Activated CD4-positive, CD25-positive, alpha-beta regulatory T cell treated with anti-CD3 and anti-CD28 coated beads, Interleukin-2, amount 50 U/mL, for 72 hours (primary cell): ENCODE measurements at regions not wholly inside any gene's neighbourhood (a gene's known extent, or its start where the extent isn't known, plus 50 kb on each side); places are given as distances from the start of the nearest gene placed in this dataset.
"Not testable (repeated sequence)": the region's sequence is repeated elsewhere in the genome, so short reads cannot be mapped to it uniquely, and the experiment has no call there.

Experiments
- DNase-seq: peaks from one replicate; pipeline ENCODE4 v3.0.0; 2021

GRCh38 chr7:98777051-98777450 lies 92.8 kb downstream of the TMEM130 start:
- DNase-seq, result no peak

- DNase-seq, result no peak
Observed at GRCh38 chr7:98778421-98778820, 91.4 kb downstream of the TMEM130 start.

- no peak for DNase-seq
Observed at GRCh38 chr7:98779800-98780587, 89.8 kb downstream of the TMEM130 start.

- DNase-seq, result no peak
Observed at GRCh38 chr7:98784216-98784785, 85.5 kb downstream of the TMEM130 start.

- DNase-seq, result no peak
Observed at GRCh38 chr7:98785929-98786571, 83.8 kb downstream of the TMEM130 start.

GRCh38 chr7:98788966-98789365 lies 80.8 kb downstream of the TMEM130 start:
- DNase-seq, result no peak

GRCh38 chr7:98794453-98794852 lies 75.4 kb downstream of the TMEM130 start:
- DNase-seq, result not testable (repeated sequence)

GRCh38 chr7:98795741-98796493 lies 73.9 kb downstream of the TMEM130 start:
- no peak for DNase-seq
